GM21723 (cell line): ENCODE measurements at regions not wholly inside any gene's neighbourhood (a gene's known extent, or its start where the extent isn't known, plus 50 kb on each side); places are given as distances from the start of the nearest gene placed in this dataset.
A peak's percentile ranks its signal among the peaks of the same experiment; 100 is the strongest.

ENCODE experiments used
- ATAC-seq: cut with Tn5 transposase; IDR thresholded peaks from one replicate; pipeline ENCODE4 v1.9.1; 2021; ENCODE audit warnings: mild to moderate bottlenecking, moderate library complexity; ENCODE audit not compliant: unreplicated experiment

DNA sequence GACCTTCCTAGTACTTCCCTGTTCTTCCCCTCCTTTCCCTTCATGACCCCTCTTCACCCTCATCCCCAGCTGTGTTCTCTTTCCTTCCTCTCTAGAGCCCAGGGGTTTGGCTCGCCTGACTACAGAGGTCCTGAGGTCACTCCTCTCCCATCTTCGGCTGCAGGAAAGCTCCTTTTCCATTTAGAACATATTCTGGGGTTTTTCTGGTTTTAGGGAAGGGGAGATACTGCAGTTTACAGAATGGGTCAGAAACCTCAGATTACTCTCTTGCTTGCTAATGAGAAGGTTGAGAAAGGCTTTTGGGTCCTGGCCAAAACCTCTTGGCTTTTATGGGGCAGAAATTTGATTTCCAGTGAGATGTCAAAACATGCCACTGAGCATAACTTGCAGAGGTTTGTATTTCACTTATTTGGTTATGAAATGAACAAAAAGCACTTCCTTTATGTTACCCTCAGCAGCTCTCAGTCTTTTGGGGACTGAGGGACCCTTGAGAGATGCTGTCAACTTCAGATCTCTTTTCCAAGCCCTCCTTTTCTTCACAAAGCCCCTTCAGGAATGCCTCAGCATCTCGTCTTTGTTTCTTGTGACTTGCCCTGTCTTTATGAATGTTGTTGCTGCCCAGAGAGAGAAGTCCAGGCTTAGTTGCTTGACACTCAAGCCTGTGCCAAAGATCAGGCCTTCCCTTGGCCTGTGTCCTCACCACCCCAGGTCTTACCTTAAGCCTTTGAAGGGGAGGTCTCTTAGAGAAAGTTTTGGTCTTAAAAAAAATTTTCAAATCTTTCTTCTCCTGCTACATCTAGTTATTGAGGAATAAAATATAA lies 121.7 kb upstream of the TPM1 start:
- ATAC-seq = no peak

DNA sequence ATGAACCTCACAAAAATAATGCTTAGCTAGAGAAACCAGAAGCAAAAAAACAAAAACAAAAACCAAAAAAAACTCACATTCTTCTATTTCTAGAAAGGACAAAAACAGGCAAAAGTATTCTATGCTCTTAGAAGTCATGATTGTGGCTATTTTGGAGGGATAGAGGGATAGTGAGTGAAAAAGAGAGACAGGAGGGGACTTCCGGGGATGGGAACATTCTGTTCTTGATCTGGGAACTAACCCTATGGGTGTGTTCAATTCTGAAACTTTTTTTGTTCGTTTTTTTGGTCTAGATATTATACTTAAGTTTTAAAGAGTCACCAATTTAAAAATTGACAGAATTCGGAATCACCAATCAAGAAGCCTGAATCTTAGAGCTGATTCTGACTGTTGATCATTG lies 120.0 kb upstream of the TPM1 start:
- ATAC-seq = no peak

DNA sequence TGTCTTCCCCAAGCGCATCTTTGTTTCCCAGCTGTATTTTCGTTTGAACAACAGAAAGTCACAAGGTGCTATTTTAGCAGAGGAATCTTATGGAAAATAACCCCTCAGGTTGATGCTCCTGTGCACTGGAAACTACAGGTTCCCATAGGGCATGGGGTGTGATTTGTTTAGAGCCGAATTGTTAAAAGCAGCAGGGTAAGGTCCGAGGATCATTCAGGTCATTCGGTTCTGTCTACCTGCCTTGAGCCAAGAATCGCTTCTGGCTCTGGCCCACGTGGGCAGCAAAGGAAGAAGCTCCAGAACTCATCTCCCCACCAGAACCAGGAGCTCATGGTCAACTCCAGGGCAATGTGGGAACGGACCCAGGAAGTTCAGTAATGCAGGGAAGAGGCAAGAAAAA lies 116.7 kb upstream of the TPM1 start:
- ATAC-seq = no peak

DNA sequence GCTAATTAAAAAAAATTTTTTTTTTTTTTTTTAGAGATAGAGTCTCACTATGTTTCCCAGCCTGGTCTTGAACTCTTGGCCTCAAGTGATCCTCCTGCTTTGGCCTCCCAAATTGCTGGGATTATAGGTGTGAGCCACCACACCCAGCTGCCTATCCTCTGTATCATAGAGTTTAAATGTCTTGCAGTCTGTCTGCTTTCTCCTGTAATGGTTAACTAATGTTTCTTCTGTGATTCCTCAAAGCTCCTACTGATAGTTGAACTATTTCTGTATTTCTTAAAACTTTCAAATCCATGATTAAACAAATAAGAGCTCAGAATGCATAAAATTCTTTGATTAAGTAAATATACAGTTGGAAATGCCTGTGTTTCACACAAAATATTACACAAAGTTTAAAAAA lies 115.4 kb upstream of the TPM1 start:
- ATAC-seq = no peak

DNA sequence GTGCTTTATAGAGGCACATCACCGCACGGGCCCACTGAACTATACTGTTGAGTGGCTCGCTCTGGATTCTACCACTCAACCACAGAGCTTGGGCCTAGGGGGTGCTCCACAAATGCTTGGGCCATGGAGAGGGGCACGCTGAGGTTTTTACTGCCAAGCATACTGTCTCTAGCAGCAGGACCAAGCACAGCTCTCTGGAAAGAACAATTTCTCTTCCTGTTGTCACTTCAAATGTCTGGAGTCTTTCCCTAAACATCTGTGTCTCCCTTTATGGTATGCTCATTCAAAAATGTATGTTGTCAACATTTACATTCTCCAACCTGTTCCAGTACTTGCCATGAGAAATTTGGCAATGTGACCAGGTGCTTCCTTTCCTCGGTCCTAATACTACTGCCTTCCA lies 114.7 kb upstream of the TPM1 start:
- no peak for ATAC-seq

DNA sequence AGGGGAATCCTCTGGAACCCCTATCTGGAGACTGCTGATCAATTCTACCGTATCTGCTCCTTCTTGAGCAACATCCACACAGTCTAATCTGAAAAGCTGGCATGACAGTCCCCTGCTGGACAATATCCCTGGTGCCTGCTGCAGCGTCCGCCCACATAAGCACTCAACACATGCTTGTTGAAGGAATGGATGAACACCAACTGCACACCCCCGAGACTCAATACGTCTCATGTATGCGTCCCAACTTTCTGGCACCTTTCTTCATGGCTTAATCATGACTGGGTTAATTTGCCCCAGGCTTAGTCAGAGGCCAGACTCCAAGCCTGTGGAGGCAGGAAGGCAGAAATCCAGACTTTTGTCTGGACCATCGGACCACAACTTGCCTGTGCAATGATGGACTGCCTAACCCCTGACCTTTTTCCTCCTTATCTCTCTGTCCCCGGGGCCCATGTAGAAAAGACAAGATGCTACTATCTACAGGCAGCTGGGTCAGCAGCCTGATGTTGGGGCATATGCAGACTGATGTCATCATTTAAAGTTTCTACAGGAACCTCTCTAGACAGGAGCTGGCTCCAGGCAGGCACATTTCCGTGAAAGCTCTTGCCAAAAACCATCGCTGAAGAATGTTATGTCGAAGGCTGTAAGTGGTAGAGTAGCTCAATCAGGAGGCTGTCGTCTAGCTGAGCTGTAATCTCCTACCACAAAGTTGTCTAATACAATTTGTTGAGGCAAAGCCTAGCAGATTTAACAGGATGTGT lies 114.1 kb upstream of the TPM1 start:
- no peak for ATAC-seq

DNA sequence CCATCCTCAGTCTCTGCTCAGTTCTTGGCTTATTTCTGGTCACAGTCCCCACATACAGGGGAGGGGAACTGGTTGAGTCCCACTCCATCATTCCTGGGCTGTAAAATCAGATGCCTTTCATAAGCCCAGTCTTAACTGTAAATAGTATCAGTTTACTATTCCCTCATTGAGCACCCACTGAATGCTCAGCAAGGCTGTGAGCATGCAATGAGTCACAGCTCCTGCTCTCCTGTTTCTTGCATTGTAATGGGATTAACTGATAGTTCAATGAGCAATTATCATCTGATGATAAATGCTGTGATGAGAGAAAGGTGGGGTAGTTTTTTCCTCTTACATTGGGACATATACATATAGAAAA lies 113.6 kb upstream of the TPM1 start:
- ATAC-seq = no peak

DNA sequence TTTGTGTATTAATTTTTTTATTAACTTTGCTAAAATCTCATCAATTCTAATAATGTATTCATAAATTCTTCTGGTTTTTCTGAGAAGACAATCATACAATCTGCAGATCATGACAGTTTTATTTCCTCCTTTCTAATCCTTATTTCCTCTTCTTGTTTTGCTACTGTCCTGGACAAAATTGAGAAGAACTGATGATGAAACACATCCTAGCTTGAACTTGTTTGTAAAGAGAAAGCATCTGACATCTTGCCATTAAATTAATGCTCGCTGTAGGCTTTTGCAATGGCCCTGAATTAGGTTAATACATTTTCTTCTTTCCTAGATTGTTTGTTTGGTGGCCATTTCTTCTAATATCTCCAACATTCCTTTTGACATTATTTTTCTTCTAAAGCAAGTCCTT lies 110.9 kb upstream of the TPM1 start:
- no peak for ATAC-seq

DNA sequence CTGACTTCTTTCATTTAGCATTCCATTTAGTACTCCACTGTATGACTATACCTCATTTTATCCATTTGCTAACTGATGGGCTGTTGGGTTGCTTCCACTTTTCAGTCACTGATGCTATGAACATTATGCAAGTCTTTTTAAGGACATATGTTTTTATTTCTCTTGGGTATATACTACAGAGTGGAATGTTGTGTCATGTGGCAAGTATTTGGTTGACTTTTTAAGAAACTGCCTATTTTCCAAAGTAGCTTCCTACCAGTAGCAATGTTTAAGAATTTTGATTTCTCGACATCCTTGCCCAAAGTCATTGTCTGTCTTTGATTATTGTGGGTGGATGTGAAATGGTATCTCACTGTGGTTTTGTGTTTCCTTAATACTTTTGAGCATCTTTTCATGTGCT lies 110.1 kb upstream of the TPM1 start:
- ATAC-seq = no peak

DNA sequence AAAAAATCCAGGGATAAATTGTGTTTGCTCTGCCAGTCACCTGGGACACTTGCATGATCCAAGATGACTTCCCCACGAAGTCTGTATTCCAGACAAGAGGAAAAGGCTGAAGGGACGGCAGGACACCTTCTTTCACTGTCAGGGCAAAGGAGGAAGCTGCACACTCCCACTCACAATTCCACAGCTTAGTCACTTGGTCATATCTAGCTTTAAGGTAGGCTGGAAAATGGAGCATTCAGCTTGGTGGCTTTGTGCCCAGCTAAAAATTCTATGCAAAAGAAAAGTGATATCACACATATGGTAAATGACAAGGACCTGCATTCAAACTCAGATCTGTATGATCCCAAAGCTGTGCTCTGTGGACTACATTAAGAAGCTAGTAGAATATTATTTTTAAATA lies 109.2 kb upstream of the TPM1 start:
- no peak for ATAC-seq

DNA sequence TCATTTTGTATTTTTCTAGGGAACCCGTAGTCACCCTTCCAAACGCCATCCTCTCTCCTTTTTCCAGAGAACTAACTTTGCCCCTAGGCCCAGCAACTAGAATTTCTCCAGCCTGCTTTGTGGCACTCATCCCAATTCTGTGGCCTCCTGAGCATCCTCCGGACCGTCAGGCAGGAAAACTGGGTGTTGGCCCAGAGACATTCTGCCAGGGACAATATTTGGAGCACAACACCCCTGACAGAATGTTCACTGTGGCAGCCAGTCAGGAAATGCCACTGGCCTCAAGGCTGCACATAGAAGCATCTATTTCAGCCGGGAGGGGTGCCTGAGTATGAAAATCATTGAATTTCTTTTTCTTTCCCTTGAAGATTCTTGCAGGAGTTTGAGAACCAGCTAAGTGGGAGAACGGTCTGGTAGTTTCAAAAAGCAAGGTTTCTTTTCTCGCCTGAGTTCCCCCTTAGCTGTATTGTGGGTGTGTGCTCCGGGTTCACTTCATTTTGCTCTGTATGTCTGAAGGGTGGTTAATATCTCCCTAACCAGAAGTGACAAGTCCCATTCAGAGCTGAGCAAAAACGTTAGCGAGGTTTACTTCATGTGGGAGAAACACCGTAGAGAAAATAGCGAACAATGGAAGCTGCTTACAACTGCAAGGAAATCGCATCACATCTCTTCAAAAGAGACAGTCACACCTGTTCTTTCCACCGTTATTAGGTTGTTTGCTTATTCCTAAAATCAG lies 108.1 kb upstream of the TPM1 start:
- no peak for ATAC-seq

DNA sequence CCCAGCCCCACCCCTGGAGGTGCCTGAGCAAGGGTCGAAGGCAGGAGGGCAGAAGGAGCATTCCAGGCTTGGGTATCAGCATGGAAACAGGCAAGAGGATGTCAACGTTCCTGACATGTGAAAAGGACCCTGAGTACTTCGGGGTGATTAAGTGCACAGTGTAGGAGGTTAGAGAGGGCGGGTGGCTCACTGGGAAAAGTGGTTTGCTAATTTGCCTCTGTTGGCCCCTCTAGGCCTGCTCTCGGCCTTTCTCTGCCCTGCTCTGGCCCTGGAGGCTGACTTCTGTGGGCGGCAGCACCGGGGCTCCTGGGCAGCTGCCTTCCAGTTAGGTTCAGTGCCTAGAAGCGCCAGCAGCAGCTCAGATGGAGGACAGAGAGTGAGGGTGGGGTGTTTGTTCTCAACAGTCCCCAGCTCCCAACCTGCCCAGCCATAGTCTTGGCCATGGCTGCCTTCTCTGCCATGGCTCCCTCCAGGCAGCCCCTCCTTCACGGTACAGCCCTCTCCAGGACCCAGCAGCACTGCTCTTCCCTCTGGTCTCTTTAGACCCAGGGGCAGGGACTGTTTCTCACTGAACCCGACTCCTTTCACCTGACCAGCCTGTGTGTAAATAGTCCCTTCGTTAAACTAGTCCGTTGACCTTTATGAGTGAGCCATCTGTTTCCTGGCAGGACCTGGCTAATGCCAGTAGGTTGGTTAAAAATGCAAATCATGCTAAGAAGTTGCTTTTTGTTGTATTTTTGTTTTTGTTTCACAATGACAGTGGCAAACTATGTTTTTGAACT lies 107.1 kb upstream of the TPM1 start:
- no peak for ATAC-seq

DNA sequence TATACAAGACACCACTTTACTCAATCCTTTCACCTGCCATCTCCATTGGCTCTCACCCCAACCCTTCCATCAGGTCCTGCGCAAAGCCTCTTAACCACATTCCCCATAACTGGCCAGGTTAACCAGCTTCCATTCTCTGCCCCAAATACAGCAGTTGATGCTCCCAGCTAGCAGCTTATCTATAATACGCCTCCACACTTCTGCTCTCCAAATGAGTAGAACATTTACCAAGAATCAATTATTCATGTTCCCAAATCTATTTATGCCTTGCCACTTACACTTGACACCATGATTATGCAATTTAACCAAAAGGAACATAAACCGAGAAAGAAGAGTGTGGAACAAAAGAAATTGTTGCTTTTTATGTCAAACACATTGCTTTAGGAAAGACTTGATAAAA lies 103.7 kb upstream of the TPM1 start:
- no peak for ATAC-seq

DNA sequence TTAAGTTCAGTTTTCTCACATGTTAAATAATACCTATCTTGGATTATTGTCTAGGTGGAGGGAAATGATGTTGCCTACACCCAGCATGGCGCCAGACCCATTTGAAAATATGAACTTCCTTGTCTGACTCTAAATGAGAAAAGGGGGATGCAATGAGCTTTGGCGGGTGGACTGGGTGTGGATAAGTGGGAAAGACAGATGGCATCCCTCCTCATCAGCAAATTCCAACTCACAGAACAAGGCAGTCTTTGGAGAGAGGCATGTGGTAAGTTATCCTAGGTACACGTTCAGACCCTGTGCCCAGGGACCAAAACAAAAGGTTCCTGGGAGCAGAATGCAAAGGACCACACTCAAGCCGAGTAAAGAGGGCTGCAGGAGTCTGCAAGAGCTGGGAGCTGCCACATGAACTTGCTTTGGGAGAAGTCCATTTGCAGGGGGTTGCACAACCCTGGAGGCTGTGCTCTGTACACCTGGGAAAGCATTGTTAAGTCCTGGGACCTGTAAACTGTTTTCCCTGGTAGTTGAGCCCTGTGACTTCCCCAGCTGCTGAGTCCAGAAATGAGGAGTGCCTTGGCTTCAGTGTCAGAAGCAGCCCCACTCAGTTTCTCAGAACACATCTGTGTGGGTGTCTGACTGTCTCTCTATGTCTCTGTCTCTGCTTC lies 102.3 kb upstream of the TPM1 start:
- no peak for ATAC-seq

DNA sequence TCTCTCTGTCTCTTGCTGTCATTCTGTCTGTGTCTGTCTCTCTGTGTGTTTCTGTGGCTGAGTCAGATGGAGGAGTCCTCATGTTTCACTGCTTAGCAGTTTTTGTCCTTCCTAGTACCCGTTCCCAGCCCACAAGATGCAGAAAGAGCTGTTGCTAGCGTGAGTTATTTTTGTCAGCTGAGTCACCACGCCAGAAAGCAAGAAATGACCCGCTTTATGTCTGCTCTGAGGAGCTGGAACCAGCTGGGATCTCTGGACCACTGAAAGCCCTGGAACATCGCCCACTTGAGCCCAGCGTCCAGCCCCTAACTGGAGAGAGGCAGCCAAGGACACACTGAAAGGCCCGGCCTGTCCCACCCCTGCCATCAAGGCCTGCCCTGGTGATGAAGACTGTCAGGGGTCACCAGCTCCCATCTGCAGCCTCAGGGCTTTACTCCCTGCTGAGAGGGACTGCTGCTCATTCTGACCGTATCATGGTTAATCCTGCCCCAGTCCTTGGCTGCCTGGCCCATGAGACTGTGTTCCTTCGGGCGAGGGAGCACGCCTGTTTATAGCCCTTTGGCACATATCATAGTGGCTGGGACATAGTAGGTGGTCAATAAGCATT lies 101.7 kb upstream of the TPM1 start:
- ATAC-seq = peak; percentile 57

DNA sequence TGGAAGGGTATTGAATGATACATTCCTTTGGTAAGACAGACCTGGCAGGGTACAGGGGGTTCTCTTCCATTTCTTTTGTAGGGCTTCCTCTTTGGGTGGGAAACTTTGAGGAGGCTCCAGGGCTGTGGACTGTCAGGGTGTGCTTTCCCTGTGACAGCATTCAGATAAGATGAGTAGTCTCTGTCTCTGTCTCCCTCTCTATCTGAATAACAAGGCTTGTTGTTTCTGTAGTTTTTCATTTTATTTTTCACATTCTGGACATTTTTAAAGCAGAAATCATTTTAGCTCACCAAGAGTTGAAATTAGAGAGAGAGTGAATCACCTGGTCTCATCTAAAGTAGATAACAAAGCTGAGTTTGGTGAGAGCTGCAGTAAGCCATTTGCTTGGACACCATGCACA lies 100.8 kb upstream of the TPM1 start:
- ATAC-seq = no peak

DNA sequence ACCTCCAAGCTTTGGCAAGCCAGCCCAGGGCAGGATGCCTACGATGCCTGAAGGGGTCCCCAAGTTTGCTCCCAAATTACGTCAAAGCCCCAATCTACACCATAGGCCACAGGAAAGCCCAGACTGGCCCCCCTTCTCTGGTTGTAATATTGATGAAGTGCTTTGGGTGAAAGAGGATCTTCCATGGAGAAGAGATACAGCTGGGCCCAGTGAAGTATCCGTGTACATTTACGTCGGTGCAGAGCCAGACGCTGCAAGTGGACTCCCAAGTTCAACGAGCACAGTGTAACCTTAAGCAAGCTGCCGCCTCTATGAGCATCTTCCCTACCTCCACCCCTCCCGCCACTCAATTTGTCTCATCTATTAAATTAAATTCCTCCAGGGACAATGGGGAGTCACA lies 100.1 kb upstream of the TPM1 start:
- no peak for ATAC-seq

DNA sequence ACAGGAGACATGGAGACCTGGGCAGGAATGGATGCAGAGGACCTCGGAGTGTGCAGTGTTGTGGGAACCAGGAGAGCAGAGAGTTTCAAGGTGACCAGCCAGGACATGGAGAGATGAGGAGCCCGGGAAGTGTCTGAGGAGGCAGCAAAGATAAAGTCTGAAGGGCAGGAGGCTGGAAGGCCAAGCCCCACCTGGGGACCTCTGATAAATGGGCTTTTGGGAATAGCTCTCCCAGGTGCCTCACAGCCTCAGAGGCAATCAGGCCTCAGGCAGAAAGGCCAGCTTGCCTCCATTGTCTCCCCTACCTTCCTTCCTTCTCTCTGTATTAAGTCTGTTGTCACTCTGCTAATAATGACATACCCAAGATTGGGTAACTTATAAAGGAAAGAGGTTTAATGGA lies 97.5 kb upstream of the TPM1 start:
- no peak for ATAC-seq

DNA sequence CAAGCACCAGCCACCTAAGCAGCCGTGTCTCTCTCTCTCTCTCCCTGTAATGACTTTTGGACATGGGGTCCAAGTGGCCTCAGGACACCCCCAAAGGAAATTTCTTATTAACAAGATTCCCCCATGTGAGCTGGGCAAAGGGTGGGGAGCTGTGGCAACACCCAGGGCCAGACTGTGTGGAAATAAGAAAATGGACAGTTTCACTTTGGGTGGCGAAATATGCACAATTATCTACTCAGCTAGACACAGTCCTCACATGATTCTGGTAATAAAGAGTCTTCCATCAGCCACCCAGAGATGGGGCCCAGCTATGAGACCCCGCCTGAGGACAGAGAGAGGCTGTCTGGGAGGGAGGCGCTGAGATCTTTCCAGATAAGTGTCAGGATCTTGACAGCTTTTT lies 96.8 kb upstream of the TPM1 start:
- no peak for ATAC-seq

DNA sequence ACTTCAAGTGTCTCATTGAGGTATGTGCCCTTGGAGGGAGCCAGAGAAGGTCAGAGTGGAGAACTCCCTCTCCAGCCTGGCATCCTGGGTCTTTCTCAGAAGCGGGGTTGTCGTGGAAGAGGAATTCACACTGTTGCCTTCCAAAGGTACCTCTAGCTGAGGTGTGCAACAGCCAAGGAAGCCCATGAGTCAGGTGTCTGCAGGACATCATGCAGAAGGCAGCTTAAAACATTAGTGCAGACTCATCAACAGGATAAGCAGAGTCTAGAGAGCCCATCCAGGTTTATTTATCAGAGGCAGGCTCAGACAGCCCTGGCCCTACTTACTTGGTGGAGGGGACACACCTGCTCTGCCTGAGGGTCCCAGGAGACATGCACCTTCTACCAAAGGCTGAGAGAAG lies 95.6 kb upstream of the TPM1 start:
- ATAC-seq = no peak
